H1 (cell line): ENCODE measurements at regions not wholly inside any gene's neighbourhood (a gene's known extent, or its start where the extent isn't known, plus 50 kb on each side); places are given as distances from the start of the nearest gene placed in this dataset.

ENCODE experiments used
- CTCF ChIA-PET: fragments of 300-600 bp; sonication (Branson Sonifier 250); formaldehyde crosslinking; loops from one replicate; lab custom pipeline; 2021; ENCODE audit not compliant: partially characterized antibody; lab: Charles Lee
- POLR2A ChIA-PET: fragments of 300-600 bp; sonication (Branson Sonifier 250); formaldehyde crosslinking; loops from one replicate; lab custom pipeline; 2021; ENCODE audit warnings: inconsistent platforms; ENCODE audit not compliant: partially characterized antibody; lab: Charles Lee
- DNase-seq, 2 experiments: peaks; one replicate each; pipeline versions ENCODE4 v3.0.0 to v3.0.0-alpha.2; 2010 to 2022; ENCODE audit warnings: low spot score in 2 of 2, low read depth in 1 of 2, mixed read lengths in 1 of 2
- FAIRE-seq: peaks from 2 replicates; lab custom pipeline; 2011; peaks lifted over from hg19 to GRCh38; lab: Jason Lieb, UNC
- H2AFZ ChIP-seq: 2 replicates; pipeline ENCODE4 v1.8.1; 2012; ENCODE audit warnings: low read length, inconsistent platforms
- H2AK5ac ChIP-seq: 2 replicates; pipeline ENCODE4 v1.6.1; 2013; ENCODE audit warnings: low read depth, low read length
- H2BK120ac ChIP-seq: replicated peaks from 2 replicates; pipeline ENCODE3; 2013; ENCODE audit warnings: low read depth, low read length, inconsistent platforms
- H2BK12ac ChIP-seq: 2 replicates; pipeline ENCODE4 v1.6.1; 2013; ENCODE audit warnings: low read depth, low read length
- H2BK15ac ChIP-seq: 2 replicates; pipeline ENCODE4 v1.6.1; 2013; ENCODE audit warnings: low read length
- H2BK20ac ChIP-seq: 2 replicates; pipeline ENCODE4 v1.6.1; 2013; ENCODE audit warnings: low read length
- H2BK5ac ChIP-seq: 2 replicates; pipeline ENCODE4 v1.6.1; 2013; ENCODE audit warnings: low read depth, low read length
- H3K14ac ChIP-seq: 2 replicates; pipeline ENCODE4 v1.6.1; 2013; ENCODE audit warnings: inconsistent platforms; ENCODE audit not compliant: insufficient read length
- H3K18ac ChIP-seq: 2 replicates; pipeline ENCODE4 v1.6.1; 2013; ENCODE audit warnings: low read length; ENCODE audit errors: extremely low read depth
- H3K23ac ChIP-seq: 2 replicates; pipeline ENCODE4 v1.6.1; 2013; ENCODE audit warnings: inconsistent platforms; ENCODE audit not compliant: insufficient read length
- H3K23me2 ChIP-seq: 2 replicates; pipeline ENCODE4 v1.6.1; 2013; ENCODE audit warnings: low read depth, low read length
- H3K27ac ChIP-seq: 2 replicates; pipeline ENCODE4 v1.6.1; 2011; ENCODE audit warnings: low read depth, low read length, inconsistent platforms
- H3K27me3 ChIP-seq, 4 experiments: replicated peaks in 1 of 4; 1 replicate in 1 of 4; 2 replicates in 3 of 4; pipeline versions ENCODE4 v1.6.1 to v1.8.1; 2011 to 2013; ENCODE audit warnings: low read length in 3 of 4, mild to moderate bottlenecking in 3 of 4, inconsistent platforms in 2 of 4, mixed read lengths in 2 of 4, moderate library complexity in 1 of 4; ENCODE audit not compliant: control insufficient read depth in 3 of 4, insufficient read depth in 3 of 4; ENCODE audit errors: extremely low read depth in 1 of 4
- H3K36me3 ChIP-seq, 4 experiments: 2 replicates each; pipeline versions ENCODE4 v1.6.1 to v1.8.1; 2011 to 2013; ENCODE audit warnings: mild to moderate bottlenecking in 4 of 4, low read length in 3 of 4, moderate library complexity in 2 of 4, control low read depth in 1 of 4, inconsistent platforms in 1 of 4; ENCODE audit not compliant: insufficient read depth in 4 of 4, control insufficient read depth in 2 of 4
- H3K4ac ChIP-seq: replicated peaks from 2 replicates; pipeline ENCODE3; 2013; ENCODE audit warnings: low read length, low read depth, mixed read lengths, inconsistent platforms; ENCODE audit not compliant: insufficient read length
- H3K4me1 ChIP-seq, 4 experiments: replicated peaks in 1 of 4; 1 replicate in 1 of 4; 2 replicates in 3 of 4; pipeline versions ENCODE4 v1.6.1 to v1.8.1; 2011 to 2013; ENCODE audit warnings: low read length in 3 of 4, inconsistent platforms in 2 of 4, mixed read lengths in 1 of 4; ENCODE audit not compliant: insufficient read depth in 4 of 4, control insufficient read depth in 3 of 4
- H3K4me2 ChIP-seq, 2 experiments: 2 replicates each; pipeline versions ENCODE4 v1.6.1 to v1.8.1; 2011 to 2013; ENCODE audit warnings: low read depth in 2 of 2, low read length in 2 of 2, control low read depth in 1 of 2, inconsistent platforms in 1 of 2, mild to moderate bottlenecking in 1 of 2; ENCODE audit not compliant: insufficient read depth in 1 of 2
- H3K4me3 ChIP-seq, 4 experiments: fragments of 200-600, 300-600 bp in 1 of 4; sonication (generic), shearing (Covaris generic), sonication (Bioruptor Twin) in 1 of 4; 2 replicates each; pipeline versions ENCODE4 v1.5.1 to v1.8.1; 2011 to 2016; ENCODE audit warnings: low read length in 4 of 4, low read depth in 3 of 4, control low read depth in 2 of 4, inconsistent platforms in 2 of 4, mild to moderate bottlenecking in 2 of 4, mixed read lengths in 1 of 4, moderate library complexity in 1 of 4; ENCODE audit not compliant: insufficient read depth in 2 of 4; ENCODE audit errors: extremely low read depth in 1 of 4
- H3K56ac ChIP-seq: replicated peaks from 2 replicates; pipeline ENCODE3; 2013; ENCODE audit warnings: low read depth, mild to moderate bottlenecking, mixed read lengths, low read length, inconsistent platforms; ENCODE audit not compliant: insufficient read length
- H3K79me1 ChIP-seq: 2 replicates; pipeline ENCODE4 v1.6.1; 2013; ENCODE audit warnings: low read depth, low read length, control low read depth
- H3K79me2 ChIP-seq, 2 experiments: 2 replicates each; pipeline versions ENCODE4 v1.6.1 to v1.8.1; 2012 to 2013; ENCODE audit warnings: low read length in 2 of 2, mild to moderate bottlenecking in 2 of 2, inconsistent platforms in 1 of 2; ENCODE audit not compliant: insufficient read depth in 2 of 2, control insufficient read depth in 1 of 2
- H3K9ac ChIP-seq, 4 experiments: replicated peaks in 1 of 4; 1 replicate in 1 of 4; 2 replicates in 3 of 4; pipeline versions ENCODE4 v1.6.1 to v1.8.1; 2011 to 2013; ENCODE audit warnings: low read depth in 3 of 4, low read length in 3 of 4, control low read depth in 2 of 4, mild to moderate bottlenecking in 2 of 4, moderate library complexity in 2 of 4, inconsistent platforms in 1 of 4; ENCODE audit errors: extremely low read depth in 1 of 4
- H3K9me3 ChIP-seq, 2 experiments: 2 replicates each; pipeline versions ENCODE4 v1.6.1 to v1.8.1; 2012 to 2013; ENCODE audit warnings: mild to moderate bottlenecking in 2 of 2, moderate library complexity in 2 of 2, control low read depth in 1 of 2, inconsistent platforms in 1 of 2, low read depth in 1 of 2, low read length in 1 of 2, mixed read lengths in 1 of 2; ENCODE audit not compliant: insufficient read depth in 2 of 2
- H4K20me1 ChIP-seq, 2 experiments: replicated peaks in 1 of 2; 2 replicates each; pipeline versions ENCODE3 to v1.8.1; 2011 to 2013; ENCODE audit warnings: inconsistent platforms in 2 of 2, low read length in 2 of 2, mild to moderate bottlenecking in 1 of 2; ENCODE audit not compliant: insufficient read depth in 2 of 2, control insufficient read depth in 1 of 2
- H4K5ac ChIP-seq: 2 replicates; pipeline ENCODE4 v1.6.1; 2013; ENCODE audit warnings: low read length, low read depth, mixed read lengths, inconsistent platforms; ENCODE audit not compliant: insufficient read length
- H4K8ac ChIP-seq: 2 replicates; pipeline ENCODE4 v1.8.0; 2013; ENCODE audit warnings: mild to moderate bottlenecking, moderate library complexity, low read length, inconsistent platforms; ENCODE audit not compliant: insufficient read depth; ENCODE audit errors: extremely low read depth
- H4K91ac ChIP-seq: replicated peaks from 2 replicates; pipeline ENCODE3; 2013; ENCODE audit warnings: low read length, mixed read lengths, inconsistent platforms; ENCODE audit not compliant: insufficient read length
- CTCF ChIP-seq, 3 experiments: IDR thresholded peaks; 1 replicate in 2 of 3; 2 replicates in 1 of 3; pipeline versions ENCODE4 v1.5.1 to v1.6.1; 2011; ENCODE audit warnings: low read length in 3 of 3, mild to moderate bottlenecking in 3 of 3, inconsistent platforms in 2 of 3, low read depth in 1 of 3, moderate library complexity in 1 of 3; ENCODE audit not compliant: insufficient read depth in 1 of 3; ENCODE audit errors: control extremely low read depth in 1 of 3
- EP300 ChIP-seq, 2 experiments: IDR thresholded peaks; 1 replicate in 1 of 2; 2 replicates in 1 of 2; pipeline ENCODE4 v1.6.1; 2011 to 2012; ENCODE audit warnings: low read depth in 2 of 2, low read length in 2 of 2, mild to moderate bottlenecking in 2 of 2, borderline replicate concordance in 1 of 2, inconsistent platforms in 1 of 2, moderate library complexity in 1 of 2
- FOSL1 ChIP-seq: IDR thresholded peaks from 2 replicates; pipeline ENCODE4 v1.6.1; 2011; ENCODE audit warnings: mild to moderate bottlenecking, low read depth, low read length, moderate library complexity; ENCODE audit not compliant: insufficient read depth
- HDAC6 ChIP-seq: IDR thresholded peaks from one replicate; pipeline ENCODE4 v1.7.1; 2012; ENCODE audit warnings: low read depth, mild to moderate bottlenecking, inconsistent platforms, low read length, moderate library complexity
- RAD21 ChIP-seq, 2 experiments: IDR thresholded peaks in 1 of 2; conservative IDR thresholded peaks in 1 of 2; 2 replicates each; pipeline ENCODE4 v1.6.1; 2011; ENCODE audit warnings: low read depth in 2 of 2, low read length in 2 of 2, improper control_type of control experiment in 1 of 2, inconsistent platforms in 1 of 2, mild to moderate bottlenecking in 1 of 2, moderate library complexity in 1 of 2
- RNF2 ChIP-seq: fragments of 200-900, 300-1000 bp; sonication (generic); IDR thresholded peaks from 2 replicates; pipeline ENCODE4 v1.7.1; 2016; ENCODE audit warnings: borderline replicate concordance, low read depth, mild to moderate bottlenecking, antibody characterized with exemption, low read length; ENCODE audit not compliant: poor library complexity, severe bottlenecking; ENCODE audit errors: missing control alignments
- TAF1 ChIP-seq: IDR thresholded peaks from 2 replicates; pipeline ENCODE4 v1.6.1; 2011; ENCODE audit warnings: mild to moderate bottlenecking, low read depth, low read length
- USF2 ChIP-seq: IDR thresholded peaks from 2 replicates; pipeline ENCODE4 v1.6.1; 2011; ENCODE audit warnings: low read length, improper control_type of control experiment
- WGBS, 2 experiments: shearing (Covaris generic) in 1 of 2; methylation state at CpG; one replicate each; pipeline versions ENCODE4 v1.1.6 to v1.1.7; 2013 to 2015; ENCODE audit warnings: low lambda C conversion rate in 2 of 2, mixed read lengths in 2 of 2, inconsistent platforms in 1 of 2, low coverage in 1 of 2, missing lambda C conversion rate in 1 of 2; ENCODE audit not compliant: insufficient replicate concordance in 2 of 2, insufficient coverage in 1 of 2, insufficient read length in 1 of 2; ENCODE audit errors: extremely low coverage in 1 of 2, missing lambda C conversion rate in 1 of 2; 5-methylcytosine and 5-hydroxymethylcytosine counted together

GRCh38 chr10:85175635-85176034 is 847.2 kb downstream of the CCSER2 start:
- Histone ChIP-seq H4K91ac (no peak overlapping the region), H3K27me3 (no peaks in the 10 kb centered on the region), H2AFZ (peak overlapping the region; percentile 95; the same call in 1 of the 2 replicates), H3K36me3 (no peaks in the 10 kb centered on the region), H3K9ac (no peak overlapping the region), H2BK12ac (no peak overlapping the region), H3K27ac (no peak overlapping the region), H3K79me1 (no peaks in the 10 kb centered on the region), H3K4me2 (no peak overlapping the region), H4K20me1 (no peaks in the 10 kb centered on the region), H3K56ac (no peak overlapping the region), H3K23me2 (no peaks in the 10 kb centered on the region), H3K9me3 (no peaks in the 10 kb centered on the region), H3K4ac (no peak overlapping the region), H3K4me3 (no peak overlapping the region), H2BK20ac (no peak overlapping the region), H3K4me1 (no peaks in the 10 kb centered on the region), H3K14ac (no peak overlapping the region), H3K23ac (no peak overlapping the region), H2AK5ac (no peak overlapping the region), H2BK15ac (no peak overlapping the region), H4K8ac (peak overlapping the region; percentile 48; the same call in 1 of the 2 replicates), H3K79me2 (no peaks in the 10 kb centered on the region), H2BK120ac (no peak overlapping the region), H3K18ac (no peak overlapping the region), H2BK5ac (no peak overlapping the region), H4K5ac (no peak overlapping the region)
- 82% methylated on average over 1 of the region's 1 CpG; no CpG with 5 or more reads in 1 of the 2 experiments for whole genome bisulfite sequencing, 2 experiments
- DNase-seq, result peak in 1 of 2 experiments; percentile 9
- TF ChIP-seq RNF2 (no peak), TAF1 (no peak), EP300 (IDR thresholded peaks at IDR 0.05; ENCODE audit: borderline replicate concordance in 1 of 2, low read depth in 2 of 2, low read length in 2 of 2) (no peak), HDAC6 (no peak), RAD21 (IDR thresholded peaks at IDR 0.05 in 1 of 2, conservative IDR thresholded peaks at IDR 0.05 in 1 of 2; ENCODE audit: low read depth in 2 of 2, low read length in 2 of 2) (peak; percentile 58 to 65), USF2 (no peak), CTCF (IDR thresholded peaks at IDR 0.05; ENCODE audit: control extremely low read depth in 1 of 3, insufficient read depth in 1 of 3, low read depth in 1 of 3, low read length in 3 of 3) (peak; percentile 21 to 57 (median 45)), FOSL1 (no peak)
- ChIA-PET POLR2A (no interaction called here), CTCF (interaction anchor here (0.9 to 2.1 kb wide), 7 partner anchors 13 to 299 kb away, joined by 3 to 5 read pairs (median 3); no protein-coding TSS in a partner anchor)
- FAIRE-seq, result no peak
